ENCODE measurements at regions not wholly inside any gene's neighbourhood (a gene's known extent, or its start where the extent isn't known, plus 50 kb on each side); places are given as distances from the start of the nearest gene placed in this dataset.

- DNase-seq (no peak), ATAC-seq (no peak)
- H3K4me3 ChIP-seq (ENCODE audit: low read length), result no peak overlapping the region
- H3K27ac ChIP-seq (ENCODE audit: low read depth, low read length), result no peak overlapping the region
- Mint-ChIP-seq H3K4me3 (no peak overlapping the region), H3K27me3 (peaks cover 0 to 9% (median 0%) of the 10 kb centered on the region in 5 donors), H3K27ac (no peak overlapping the region), H3K9me3 (no peaks in the 10 kb centered on the region), H3K4me1 (no peaks in the 10 kb centered on the region), H3K36me3 (no peaks in the 10 kb centered on the region)
- CTCF ChIA-PET, result interaction anchor here (0.6 kb wide), 1 partner anchor 86 kb away, joined by 4 read pairs; the partner anchor contains the start of gene CFAP20DC
- POLR2A ChIA-PET, result no interaction called here
- no peaks in the 10 kb centered on the region for H3K27me3 ChIP-seq (ENCODE audit: control insufficient read depth in 2 of 2, insufficient read depth in 2 of 2, low read length in 2 of 2)
- no peaks in the 10 kb centered on the region for H3K4me1 ChIP-seq (ENCODE audit: control insufficient read depth in 2 of 2, insufficient read depth in 2 of 2, low read length in 2 of 2)
- intact Hi-C loops (cut with micrococcal nuclease), result no loop called here
- H3K9me3 ChIP-seq (ENCODE audit: control insufficient read depth in 2 of 3, low read length in 3 of 3), result no peaks in the 10 kb centered on the region
- no peaks in the 10 kb centered on the region for H3K36me3 ChIP-seq (ENCODE audit: control insufficient read depth in 2 of 3, insufficient read depth in 3 of 3, low read length in 3 of 3)
Measured at GRCh38 chr3:59136081-59136480, 86.3 kb upstream of the CFAP20DC start.

GRCh38 chr3:59135096-59135495 lies 85.3 kb upstream of the CFAP20DC start:
- ChIA-PET CTCF (no interaction called here), POLR2A (no interaction called here)
- Histone ChIP-seq H3K27me3 (ENCODE audit: control insufficient read depth in 2 of 2, insufficient read depth in 2 of 2, low read length in 2 of 2) (no peaks in the 10 kb centered on the region), H3K9me3 (ENCODE audit: control insufficient read depth in 2 of 3, low read length in 3 of 3) (no peaks in the 10 kb centered on the region), H3K4me3 (ENCODE audit: low read length) (no peak overlapping the region), H3K4me1 (ENCODE audit: control insufficient read depth in 2 of 2, insufficient read depth in 2 of 2, low read length in 2 of 2) (no peaks in the 10 kb centered on the region), H3K27ac (ENCODE audit: low read depth, low read length) (no peak overlapping the region), H3K36me3 (ENCODE audit: control insufficient read depth in 2 of 3, insufficient read depth in 3 of 3, low read length in 3 of 3) (no peaks in the 10 kb centered on the region)
- no peaks in the 10 kb centered on the region for H3K36me3 Mint-ChIP-seq
- intact Hi-C loops (cut with micrococcal nuclease), result no loop called here
- no peaks in the 10 kb centered on the region for H3K9me3 Mint-ChIP-seq
- ATAC-seq (peak; percentile 26), DNase-seq (no peak)
- no peak overlapping the region for H3K4me3 Mint-ChIP-seq
- no peak overlapping the region for H3K27ac Mint-ChIP-seq
- peaks cover 0 to 9% (median 0%) of the 10 kb centered on the region in 5 donors for H3K27me3 Mint-ChIP-seq
- no peaks in the 10 kb centered on the region for H3K4me1 Mint-ChIP-seq

GRCh38 chr3:59133311-59133710 lies 83.5 kb upstream of the CFAP20DC start:
- Mint-ChIP-seq H3K4me1 (no peaks in the 10 kb centered on the region), H3K27ac (no peak overlapping the region), H3K4me3 (no peak overlapping the region), H3K9me3 (peaks cover 0 to 2% (median 0%) of the 10 kb centered on the region in 11 donors), H3K27me3 (peaks cover 0 to 9% (median 4%) of the 10 kb centered on the region in 5 donors), H3K36me3 (no peaks in the 10 kb centered on the region)
- Histone ChIP-seq H3K27ac (ENCODE audit: low read depth, low read length) (no peak overlapping the region), H3K9me3 (ENCODE audit: control insufficient read depth in 2 of 3, low read length in 3 of 3) (no peaks in the 10 kb centered on the region), H3K27me3 (ENCODE audit: control insufficient read depth in 2 of 2, insufficient read depth in 2 of 2, low read length in 2 of 2) (no peaks in the 10 kb centered on the region), H3K4me3 (ENCODE audit: low read length) (no peak overlapping the region), H3K4me1 (ENCODE audit: control insufficient read depth in 2 of 2, insufficient read depth in 2 of 2, low read length in 2 of 2) (no peaks in the 10 kb centered on the region), H3K36me3 (ENCODE audit: control insufficient read depth in 2 of 3, insufficient read depth in 3 of 3, low read length in 3 of 3) (no peaks in the 10 kb centered on the region)
- ATAC-seq (no peak), DNase-seq (no peak)
- intact Hi-C loops (cut with micrococcal nuclease), result no loop called here
- ChIA-PET POLR2A (no interaction called here), CTCF (no interaction called here)

DNA sequence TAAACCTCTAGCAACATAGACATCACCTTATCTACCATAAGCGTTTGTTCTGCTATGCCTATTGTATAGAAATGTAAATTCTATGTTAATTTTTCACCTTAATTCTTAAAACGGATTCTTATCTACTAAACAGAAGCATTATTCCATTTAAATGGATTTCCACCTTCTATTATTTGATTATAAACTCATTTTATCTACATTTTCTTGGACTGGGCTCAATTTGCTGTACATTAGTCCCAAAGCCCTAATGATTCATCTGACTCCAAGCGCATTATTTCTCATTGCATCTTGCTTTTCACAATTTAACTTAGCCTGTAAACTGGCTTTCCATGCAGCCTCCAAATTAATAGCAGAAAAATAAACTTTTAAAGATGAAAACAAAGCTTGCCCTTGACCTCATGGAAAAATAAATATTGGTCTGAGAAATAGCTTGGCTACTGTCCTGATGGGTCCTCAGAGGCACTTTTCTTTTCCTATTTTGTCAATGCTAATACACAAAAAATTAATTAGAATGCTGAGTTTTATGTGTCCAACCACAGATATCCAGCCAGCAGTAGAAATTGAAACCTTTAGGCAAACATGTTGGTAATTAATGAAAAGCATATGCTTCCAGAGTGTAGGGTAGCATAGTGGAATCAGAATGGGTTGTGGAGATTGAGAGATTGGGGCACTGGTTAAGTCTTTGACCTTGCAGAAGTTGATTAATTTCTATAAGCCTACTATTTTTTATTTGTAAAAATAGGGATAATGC lies 81.4 kb upstream of the CFAP20DC start:
- Mint-ChIP-seq H3K9me3 (peaks cover 0 to 2% (median 0%) of the 10 kb centered on the region in 11 donors), H3K27me3 (peaks cover 4 to 9% (median 5%) of the 10 kb centered on the region in 5 donors), H3K27ac (no peak overlapping the region), H3K4me1 (peaks cover 0 to 2% (median 0%) of the 10 kb centered on the region in 7 donors), H3K36me3 (no peaks in the 10 kb centered on the region), H3K4me3 (no peak overlapping the region)
- H3K4me3 ChIP-seq (ENCODE audit: low read length), result no peak overlapping the region
- H3K27ac ChIP-seq (ENCODE audit: low read depth, low read length), result no peak overlapping the region
- no peak for ATAC-seq
- H3K4me1 ChIP-seq (ENCODE audit: control insufficient read depth in 2 of 2, insufficient read depth in 2 of 2, low read length in 2 of 2), result no peaks in the 10 kb centered on the region
- CTCF ChIA-PET, result no interaction called here
- no peaks in the 10 kb centered on the region for H3K36me3 ChIP-seq (ENCODE audit: control insufficient read depth in 2 of 3, insufficient read depth in 3 of 3, low read length in 3 of 3)
- no peaks in the 10 kb centered on the region for H3K9me3 ChIP-seq (ENCODE audit: control insufficient read depth in 2 of 3, low read length in 3 of 3)
- no peak for DNase-seq
- H3K27me3 ChIP-seq (ENCODE audit: control insufficient read depth in 2 of 2, insufficient read depth in 2 of 2, low read length in 2 of 2), result no peaks in the 10 kb centered on the region
- intact Hi-C loops (cut with micrococcal nuclease), result no loop called here
- POLR2A ChIA-PET, result no interaction called here

- H3K36me3 ChIP-seq (ENCODE audit: control insufficient read depth in 2 of 3, insufficient read depth in 3 of 3, low read length in 3 of 3), result no peaks in the 10 kb centered on the region
- CTCF ChIA-PET, result no interaction called here
- POLR2A ChIA-PET, result no interaction called here
- no peak overlapping the region for H3K4me3 ChIP-seq (ENCODE audit: low read length)
- H3K27me3 ChIP-seq (ENCODE audit: control insufficient read depth in 2 of 2, insufficient read depth in 2 of 2, low read length in 2 of 2), result no peaks in the 10 kb centered on the region
- no peak overlapping the region for H3K4me3 Mint-ChIP-seq
- no peaks in the 10 kb centered on the region for H3K36me3 Mint-ChIP-seq
- peaks cover 0 to 2% (median 0%) of the 10 kb centered on the region in 7 donors for H3K4me1 Mint-ChIP-seq
- no peaks in the 10 kb centered on the region for H3K4me1 ChIP-seq (ENCODE audit: control insufficient read depth in 2 of 2, insufficient read depth in 2 of 2, low read length in 2 of 2)
- no peak for DNase-seq
- no peak overlapping the region for H3K27ac ChIP-seq (ENCODE audit: low read depth, low read length)
- no peak overlapping the region for H3K27ac Mint-ChIP-seq
- intact Hi-C loops (cut with micrococcal nuclease), result no loop called here
- H3K27me3 Mint-ChIP-seq, result peaks cover 4 to 9% (median 5%) of the 10 kb centered on the region in 5 donors
- H3K9me3 ChIP-seq (ENCODE audit: control insufficient read depth in 2 of 3, low read length in 3 of 3), result no peaks in the 10 kb centered on the region
- H3K9me3 Mint-ChIP-seq, result peaks cover 0 to 2% (median 0%) of the 10 kb centered on the region in 11 donors
- no peak for ATAC-seq
Measured at GRCh38 chr3:59128685-59129084, 78.9 kb upstream of the CFAP20DC start.

DNA sequence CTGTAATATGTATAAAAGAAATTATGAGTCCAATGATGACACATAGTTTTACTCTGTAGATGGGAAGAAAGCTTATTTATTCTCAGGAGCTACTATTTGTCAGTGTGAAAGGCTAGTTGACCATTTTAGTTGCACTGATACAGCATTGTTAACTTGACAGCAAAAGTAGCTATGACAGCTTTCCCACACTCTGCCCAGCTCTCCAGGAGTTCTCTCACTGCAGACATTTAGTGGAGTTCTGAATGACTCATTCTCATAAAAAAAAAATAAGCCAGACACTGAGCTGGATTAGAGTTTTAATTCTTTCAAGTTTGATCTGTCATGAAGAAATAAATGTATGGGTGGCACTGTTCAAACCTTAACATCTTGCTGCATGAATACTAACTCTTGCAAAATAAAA lies 77.2 kb upstream of the CFAP20DC start:
- DNase-seq (no peak), ATAC-seq (no peak)
- H3K9me3 ChIP-seq (ENCODE audit: control insufficient read depth in 2 of 3, low read length in 3 of 3), result no peaks in the 10 kb centered on the region
- Mint-ChIP-seq H3K4me1 (peaks cover 0 to 2% (median 0%) of the 10 kb centered on the region in 7 donors), H3K36me3 (no peaks in the 10 kb centered on the region), H3K4me3 (no peak overlapping the region), H3K27ac (no peak overlapping the region), H3K27me3 (peaks cover under 1 to 7% (median 4%) of the 10 kb centered on the region in 5 donors), H3K9me3 (peaks cover 0 to 3% (median 0%) of the 10 kb centered on the region in 11 donors)
- H3K27ac ChIP-seq (ENCODE audit: low read depth, low read length), result no peak overlapping the region
- no peaks in the 10 kb centered on the region for H3K27me3 ChIP-seq (ENCODE audit: control insufficient read depth in 2 of 2, insufficient read depth in 2 of 2, low read length in 2 of 2)
- intact Hi-C loops (cut with micrococcal nuclease), result no loop called here
- H3K4me1 ChIP-seq (ENCODE audit: control insufficient read depth in 2 of 2, insufficient read depth in 2 of 2, low read length in 2 of 2), result no peaks in the 10 kb centered on the region
- no peak overlapping the region for H3K4me3 ChIP-seq (ENCODE audit: low read length)
- H3K36me3 ChIP-seq (ENCODE audit: control insufficient read depth in 2 of 3, insufficient read depth in 3 of 3, low read length in 3 of 3), result no peaks in the 10 kb centered on the region
- ChIA-PET POLR2A (no interaction called here), CTCF (no interaction called here)

DNA sequence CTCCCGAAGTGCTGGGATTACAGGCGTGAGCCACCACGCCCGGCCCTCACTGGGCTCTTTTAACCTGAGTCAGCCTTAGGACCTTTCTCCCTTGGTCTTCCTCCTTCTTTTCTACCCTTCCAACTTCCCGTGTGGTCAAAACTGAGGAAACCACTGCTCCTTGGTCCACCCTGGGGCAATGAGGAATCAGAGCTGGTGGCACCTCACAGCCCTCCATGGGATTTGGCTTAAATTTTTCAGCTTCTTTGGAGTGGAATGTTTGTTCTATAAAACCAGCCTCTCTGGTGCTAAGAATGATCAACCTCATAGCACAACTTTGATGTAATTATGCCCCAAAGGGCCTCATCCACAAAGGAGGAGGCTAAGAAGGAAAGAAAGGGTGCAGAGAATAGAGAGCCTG lies 76.6 kb upstream of the CFAP20DC start:
- H3K9me3 ChIP-seq (ENCODE audit: control insufficient read depth in 2 of 3, low read length in 3 of 3), result no peaks in the 10 kb centered on the region
- H3K4me1 Mint-ChIP-seq, result peaks cover 0 to 2% (median 0%) of the 10 kb centered on the region in 7 donors
- H3K4me3 ChIP-seq (ENCODE audit: low read length), result no peak overlapping the region
- POLR2A ChIA-PET, result no interaction called here
- no peaks in the 10 kb centered on the region for H3K4me1 ChIP-seq (ENCODE audit: control insufficient read depth in 2 of 2, insufficient read depth in 2 of 2, low read length in 2 of 2)
- H3K27ac Mint-ChIP-seq, result no peak overlapping the region
- DNase-seq, result no peak
- CTCF ChIA-PET, result no interaction called here
- H3K36me3 Mint-ChIP-seq, result no peaks in the 10 kb centered on the region
- H3K27me3 Mint-ChIP-seq, result peaks cover 0 to 7% (median 4%) of the 10 kb centered on the region in 5 donors
- H3K36me3 ChIP-seq (ENCODE audit: control insufficient read depth in 2 of 3, insufficient read depth in 3 of 3, low read length in 3 of 3), result no peaks in the 10 kb centered on the region
- H3K27me3 ChIP-seq (ENCODE audit: control insufficient read depth in 2 of 2, insufficient read depth in 2 of 2, low read length in 2 of 2), result no peaks in the 10 kb centered on the region
- H3K27ac ChIP-seq (ENCODE audit: low read depth, low read length), result no peak overlapping the region
- H3K9me3 Mint-ChIP-seq, result peaks cover 0 to 3% (median 0%) of the 10 kb centered on the region in 11 donors
- no peak for ATAC-seq
- no peak overlapping the region for H3K4me3 Mint-ChIP-seq
- intact Hi-C loops (cut with micrococcal nuclease), result no loop called here
